HepG2 (cell line): ENCODE measurements at regions not wholly inside any gene's neighbourhood (a gene's known extent, or its start where the extent isn't known, plus 50 kb on each side); places are given as distances from the start of the nearest gene placed in this dataset.

Experiments used
- ASH2L ChIP-seq: fragments of 300-600, 200-600 bp; sonication (generic); IDR thresholded peaks from 2 replicates; pipeline ENCODE4 v1.7.0; 2017; ENCODE audit warnings: low read depth, mild to moderate bottlenecking, moderate library complexity, mixed read lengths, low read length; ENCODE audit not compliant: insufficient read length
- CSRNP1 ChIP-seq: sonication (generic); formaldehyde crosslinking; IDR thresholded peaks from 2 replicates; pipeline ENCODE4 v1.8.1; 2023; ENCODE audit warnings: mild to moderate bottlenecking, missing genetic modification reagents
- HCFC1 ChIP-seq: fragments of 150-350 bp; IDR thresholded peaks from 2 replicates; pipeline ENCODE4 v1.6.1; 2014; ENCODE audit warnings: low read depth, low read length
- HIVEP1 ChIP-seq: sonication (generic); formaldehyde crosslinking; IDR thresholded peaks from 2 replicates; pipeline ENCODE4 v1.4.0; 2020; ENCODE audit warnings: mild to moderate bottlenecking, missing genetic modification reagents
- POLR2A ChIP-seq, 2 experiments: IDR thresholded peaks; 2 replicates each; pipeline ENCODE4 v1.6.1; 2011; ENCODE audit warnings: low read depth in 2 of 2, low read length in 2 of 2, mild to moderate bottlenecking in 1 of 2, moderate library complexity in 1 of 2; ENCODE audit not compliant: insufficient read depth in 1 of 2
- ZNF274 ChIP-seq: sonication (generic); formaldehyde crosslinking; IDR thresholded peaks from 2 replicates; pipeline ENCODE4 v1.5.1; 2020; ENCODE audit warnings: mild to moderate bottlenecking, missing genetic modification reagents
- ZNF44 ChIP-seq: sonication (generic); formaldehyde crosslinking; IDR thresholded peaks from 2 replicates; pipeline ENCODE4 v1.5.1; 2020; ENCODE audit warnings: mild to moderate bottlenecking, missing genetic modification reagents
- TF ChIP-seq, protein P1 (sequence below): sonication (generic); formaldehyde crosslinking; IDR thresholded peaks from 2 replicates; pipeline ENCODE4 v1.4.0; 2020; ENCODE audit warnings: missing genetic modification reagents
- TF ChIP-seq, protein P2 (sequence below): sonication (generic); formaldehyde crosslinking; IDR thresholded peaks from 2 replicates; pipeline ENCODE4 v1.4.0; 2020; ENCODE audit warnings: missing genetic modification reagents
- TF ChIP-seq, protein P3 (sequence below): sonication (generic); formaldehyde crosslinking; IDR thresholded peaks from 2 replicates; pipeline ENCODE4 v1.4.0; 2020; ENCODE audit warnings: low read depth, mild to moderate bottlenecking, missing genetic modification reagents
- TF ChIP-seq, protein P4 (sequence below): sonication (generic); formaldehyde crosslinking; IDR thresholded peaks from 2 replicates; pipeline ENCODE4 v1.4.0; 2020; ENCODE audit warnings: missing genetic modification reagents, mild to moderate bottlenecking, borderline replicate concordance

DNA sequence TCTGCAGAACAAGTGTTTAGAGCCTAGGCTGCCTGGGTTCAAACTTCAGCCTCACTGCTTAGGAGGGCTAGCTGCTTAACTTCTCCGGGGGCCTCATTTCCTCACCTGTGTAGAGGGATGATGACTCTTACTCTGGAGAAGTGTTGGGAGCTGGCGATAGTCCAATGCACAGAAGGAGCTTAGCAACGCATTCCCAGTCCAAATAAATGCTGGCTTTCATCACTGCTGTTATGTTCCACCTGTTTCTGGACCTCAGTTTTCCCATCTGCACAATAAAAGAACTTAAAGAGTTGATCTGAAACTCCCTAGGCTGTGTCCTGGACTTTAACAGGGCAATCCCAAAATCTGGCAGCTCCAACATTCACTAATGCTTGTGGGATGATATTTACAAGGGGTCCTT is 337.8 kb downstream of the MIAT start:
- TF ChIP-seq POLR2A (IDR thresholded peaks at IDR 0.05; ENCODE audit: insufficient read depth in 1 of 2, low read depth in 2 of 2, low read length in 2 of 2): no peak
- no peak for TF ChIP-seq ZNF274 (CRISPR knock-in tag)
- no peak for TF ChIP-seq HIVEP1 (CRISPR knock-in tag)
- TF ChIP-seq CSRNP1 (CRISPR knock-in tag): no peak
- no peak for TF ChIP-seq HCFC1
- TF ChIP-seq, protein P1, sequence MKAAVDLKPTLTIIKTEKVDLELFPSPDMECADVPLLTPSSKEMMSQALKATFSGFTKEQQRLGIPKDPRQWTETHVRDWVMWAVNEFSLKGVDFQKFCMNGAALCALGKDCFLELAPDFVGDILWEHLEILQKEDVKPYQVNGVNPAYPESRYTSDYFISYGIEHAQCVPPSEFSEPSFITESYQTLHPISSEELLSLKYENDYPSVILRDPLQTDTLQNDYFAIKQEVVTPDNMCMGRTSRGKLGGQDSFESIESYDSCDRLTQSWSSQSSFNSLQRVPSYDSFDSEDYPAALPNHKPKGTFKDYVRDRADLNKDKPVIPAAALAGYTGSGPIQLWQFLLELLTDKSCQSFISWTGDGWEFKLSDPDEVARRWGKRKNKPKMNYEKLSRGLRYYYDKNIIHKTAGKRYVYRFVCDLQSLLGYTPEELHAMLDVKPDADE (CRISPR knock-in tag): no peak
- TF ChIP-seq, protein P2, sequence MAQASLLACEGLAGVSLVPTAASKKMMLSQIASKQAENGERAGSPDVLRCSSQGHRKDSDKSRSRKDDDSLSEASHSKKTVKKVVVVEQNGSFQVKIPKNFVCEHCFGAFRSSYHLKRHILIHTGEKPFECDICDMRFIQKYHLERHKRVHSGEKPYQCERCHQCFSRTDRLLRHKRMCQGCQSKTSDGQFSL: no peak
- TF ChIP-seq ZNF44: no peak
- TF ChIP-seq, protein P3, sequence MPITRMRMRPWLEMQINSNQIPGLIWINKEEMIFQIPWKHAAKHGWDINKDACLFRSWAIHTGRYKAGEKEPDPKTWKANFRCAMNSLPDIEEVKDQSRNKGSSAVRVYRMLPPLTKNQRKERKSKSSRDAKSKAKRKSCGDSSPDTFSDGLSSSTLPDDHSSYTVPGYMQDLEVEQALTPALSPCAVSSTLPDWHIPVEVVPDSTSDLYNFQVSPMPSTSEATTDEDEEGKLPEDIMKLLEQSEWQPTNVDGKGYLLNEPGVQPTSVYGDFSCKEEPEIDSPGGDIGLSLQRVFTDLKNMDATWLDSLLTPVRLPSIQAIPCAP (CRISPR knock-in tag): no peak
- TF ChIP-seq, protein P4, sequence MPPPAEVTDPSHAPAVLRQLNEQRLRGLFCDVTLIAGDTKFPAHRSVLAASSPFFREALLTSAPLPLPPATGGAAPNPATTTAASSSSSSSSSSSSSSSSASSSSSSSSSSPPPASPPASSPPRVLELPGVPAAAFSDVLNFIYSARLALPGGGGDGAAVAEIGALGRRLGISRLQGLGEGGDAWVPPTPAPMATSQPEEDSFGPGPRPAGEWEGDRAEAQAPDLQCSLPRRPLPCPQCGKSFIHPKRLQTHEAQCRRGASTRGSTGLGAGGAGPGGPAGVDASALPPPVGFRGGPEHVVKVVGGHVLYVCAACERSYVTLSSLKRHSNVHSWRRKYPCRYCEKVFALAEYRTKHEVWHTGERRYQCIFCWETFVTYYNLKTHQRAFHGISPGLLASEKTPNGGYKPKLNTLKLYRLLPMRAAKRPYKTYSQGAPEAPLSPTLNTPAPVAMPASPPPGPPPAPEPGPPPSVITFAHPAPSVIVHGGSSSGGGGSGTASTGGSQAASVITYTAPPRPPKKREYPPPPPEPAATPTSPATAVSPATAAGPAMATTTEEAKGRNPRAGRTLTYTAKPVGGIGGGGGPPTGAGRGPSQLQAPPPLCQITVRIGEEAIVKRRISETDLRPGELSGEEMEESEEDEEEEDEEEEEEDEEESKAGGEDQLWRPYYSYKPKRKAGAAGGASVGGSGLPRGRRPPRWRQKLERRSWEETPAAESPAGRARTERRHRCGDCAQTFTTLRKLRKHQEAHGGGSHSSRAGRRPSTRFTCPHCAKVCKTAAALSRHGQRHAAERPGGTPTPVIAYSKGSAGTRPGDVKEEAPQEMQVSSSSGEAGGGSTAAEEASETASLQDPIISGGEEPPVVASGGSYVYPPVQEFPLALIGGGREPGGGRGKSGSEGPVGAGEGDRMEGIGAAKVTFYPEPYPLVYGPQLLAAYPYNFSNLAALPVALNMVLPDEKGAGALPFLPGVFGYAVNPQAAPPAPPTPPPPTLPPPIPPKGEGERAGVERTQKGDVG (CRISPR knock-in tag): no peak
- no peak for TF ChIP-seq ASH2L
